ENCODE measurements at regions not wholly inside any gene's neighbourhood (a gene's known extent, or its start where the extent isn't known, plus 50 kb on each side); places are given as distances from the start of the nearest gene placed in this dataset.

DNA sequence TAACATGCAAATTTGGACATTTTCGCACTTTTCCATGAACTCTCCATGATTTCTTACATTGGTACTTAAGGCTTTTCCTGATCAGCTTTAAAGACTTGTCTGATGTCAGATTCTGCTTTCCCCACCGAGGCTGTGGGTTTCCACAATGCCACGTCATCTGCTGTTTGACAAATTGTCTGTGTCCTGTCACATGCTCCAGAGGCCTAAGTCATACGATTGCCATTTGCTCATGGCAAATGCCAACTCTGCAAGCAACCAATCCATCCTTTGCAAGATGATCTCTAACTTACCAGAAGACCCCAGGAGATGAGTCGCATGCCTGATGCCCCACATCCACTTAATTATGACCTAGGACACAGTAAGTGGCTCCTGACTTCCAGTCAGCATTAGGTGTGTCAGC lies 556.5 kb downstream of the BMP2 start:
- Histone ChIP-seq H3K4me1 (ENCODE audit: control insufficient read depth in 2 of 3, insufficient read depth in 2 of 3, low read depth in 1 of 3, low read length in 3 of 3) (no peaks in the 10 kb centered on the region), H3K27ac (ENCODE audit: low read depth in 2 of 2, low read length in 2 of 2) (no peak overlapping the region), H3K27me3 (ENCODE audit: control insufficient read depth, insufficient read depth, low read length) (no peaks in the 10 kb centered on the region), H3K9ac (ENCODE audit: low read length in 3 of 3) (no peak overlapping the region), H3K4me3 (ENCODE audit: low read length in 3 of 3) (no peak overlapping the region), H3K36me3 (ENCODE audit: control insufficient read depth in 2 of 3, insufficient read depth in 3 of 3, low read length in 3 of 3) (no peaks in the 10 kb centered on the region), H3K9me3 (ENCODE audit: control insufficient read depth in 2 of 3, insufficient read depth in 1 of 3, low read length in 3 of 3) (no peaks in the 10 kb centered on the region)
- FAIRE-seq: no peak
- DNase-seq: no peak
- no peak for TF ChIP-seq CTCF (IDR thresholded peaks at IDR 0.05; ENCODE audit: borderline replicate concordance, extremely low read depth, insufficient read depth)
- intact Hi-C loops (cut with DNase I): no loop called here

- no peaks in the 10 kb centered on the region for H3K27me3 ChIP-seq (ENCODE audit: control insufficient read depth, insufficient read depth, low read length)
- H3K36me3 ChIP-seq (ENCODE audit: control insufficient read depth in 2 of 3, insufficient read depth in 3 of 3, low read length in 3 of 3): no peaks in the 10 kb centered on the region
- H3K9ac ChIP-seq (ENCODE audit: low read length in 3 of 3): no peak overlapping the region
- H3K9me3 ChIP-seq (ENCODE audit: control insufficient read depth in 2 of 3, insufficient read depth in 1 of 3, low read length in 3 of 3): no peaks in the 10 kb centered on the region
- FAIRE-seq (no peak), DNase-seq (no peak)
- TF ChIP-seq CTCF (IDR thresholded peaks at IDR 0.05; ENCODE audit: borderline replicate concordance, extremely low read depth, insufficient read depth): no peak
- intact Hi-C loops (cut with DNase I): no loop called here
- no peak overlapping the region for H3K27ac ChIP-seq (ENCODE audit: low read depth in 2 of 2, low read length in 2 of 2)
- H3K4me1 ChIP-seq (ENCODE audit: control insufficient read depth in 2 of 3, insufficient read depth in 2 of 3, low read depth in 1 of 3, low read length in 3 of 3): no peaks in the 10 kb centered on the region
- H3K4me3 ChIP-seq (ENCODE audit: low read length in 3 of 3): no peak overlapping the region
Observed at GRCh38 chr20:7327810-7328209, 560.3 kb downstream of the BMP2 start.

GRCh38 chr20:7330850-7331249 lies 563.4 kb downstream of the BMP2 start:
- H3K4me1 ChIP-seq (ENCODE audit: control insufficient read depth in 2 of 3, insufficient read depth in 2 of 3, low read depth in 1 of 3, low read length in 3 of 3): no peaks in the 10 kb centered on the region
- H3K9me3 ChIP-seq (ENCODE audit: control insufficient read depth in 2 of 3, insufficient read depth in 1 of 3, low read length in 3 of 3): no peaks in the 10 kb centered on the region
- intact Hi-C loops (cut with DNase I): no loop called here
- H3K36me3 ChIP-seq (ENCODE audit: control insufficient read depth in 2 of 3, insufficient read depth in 3 of 3, low read length in 3 of 3): no peaks in the 10 kb centered on the region
- H3K27me3 ChIP-seq (ENCODE audit: control insufficient read depth, insufficient read depth, low read length): no peaks in the 10 kb centered on the region
- H3K4me3 ChIP-seq (ENCODE audit: low read length in 3 of 3): no peak overlapping the region
- DNase-seq (no peak), FAIRE-seq (no peak)
- no peak for TF ChIP-seq CTCF (IDR thresholded peaks at IDR 0.05; ENCODE audit: borderline replicate concordance, extremely low read depth, insufficient read depth)
- no peak overlapping the region for H3K9ac ChIP-seq (ENCODE audit: low read length in 3 of 3)
- no peak overlapping the region for H3K27ac ChIP-seq (ENCODE audit: low read depth in 2 of 2, low read length in 2 of 2)

DNA sequence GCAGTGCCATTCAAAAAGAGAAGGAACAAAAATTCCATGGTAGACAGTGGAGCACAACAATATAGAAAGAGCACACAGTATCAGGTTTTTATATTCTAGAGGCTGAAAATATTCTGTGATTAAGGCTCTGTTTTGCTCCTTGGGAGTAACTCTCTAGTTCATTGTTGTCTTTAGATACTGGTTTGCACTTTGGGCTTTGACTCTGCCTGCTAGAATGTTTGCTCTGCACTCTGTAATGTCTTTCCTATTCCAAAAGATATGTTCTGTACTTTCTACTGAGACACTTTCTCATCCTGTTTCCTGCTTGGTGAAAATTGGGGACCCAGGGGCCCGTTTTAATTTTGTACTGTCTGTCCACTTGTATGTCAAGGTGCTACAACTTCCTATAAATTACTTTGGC lies 564.7 kb downstream of the BMP2 start:
- intact Hi-C loops (cut with DNase I): no loop called here

More for the DNA sequence above, 564.7 kb downstream of the BMP2 start:
- Histone ChIP-seq H3K36me3 (ENCODE audit: control insufficient read depth in 2 of 3, insufficient read depth in 3 of 3, low read length in 3 of 3) (no peaks in the 10 kb centered on the region), H3K4me1 (ENCODE audit: control insufficient read depth in 2 of 3, insufficient read depth in 2 of 3, low read depth in 1 of 3, low read length in 3 of 3) (no peaks in the 10 kb centered on the region), H3K9me3 (ENCODE audit: control insufficient read depth in 2 of 3, insufficient read depth in 1 of 3, low read length in 3 of 3) (no peaks in the 10 kb centered on the region), H3K27ac (ENCODE audit: low read depth in 2 of 2, low read length in 2 of 2) (no peak overlapping the region), H3K27me3 (ENCODE audit: control insufficient read depth, insufficient read depth, low read length) (no peaks in the 10 kb centered on the region), H3K9ac (ENCODE audit: low read length in 3 of 3) (no peak overlapping the region), H3K4me3 (ENCODE audit: low read length in 3 of 3) (no peak overlapping the region)
- DNase-seq (no peak), FAIRE-seq (no peak)
- TF ChIP-seq CTCF (IDR thresholded peaks at IDR 0.05; ENCODE audit: borderline replicate concordance, extremely low read depth, insufficient read depth): no peak
